ENCODE measurements at regions not wholly inside any gene's neighbourhood (a gene's known extent, or its start where the extent isn't known, plus 50 kb on each side); places are given as distances from the start of the nearest gene placed in this dataset.

GRCh38 chr22:48699511-48699910 lies 1128.2 kb downstream of the BRD1 start:
- no peak for TF ChIP-seq CTCF (IDR thresholded peaks at IDR 0.05; ENCODE audit: insufficient read depth, low read length)
- TF ChIP-seq POLR2AphosphoS5 (IDR thresholded peaks at IDR 0.05; ENCODE audit: low read depth): no peak

Measured in HL-60 (cell line).